ENCODE measurements at regions not wholly inside any gene's neighbourhood (a gene's known extent, or its start where the extent isn't known, plus 50 kb on each side); places are given as distances from the start of the nearest gene placed in this dataset.

GRCh38 chr12:115419145-115419646, 735.2 kb upstream of the TBX3 start:
- no peak for DNase-seq

- DNase-seq: no peak
These were observed 733.6 kb upstream of the TBX3 start for GRCh38 chr12:115417610-115418009.

- DNase-seq: no peak
These were observed 732.9 kb upstream of the TBX3 start for GRCh38 chr12:115416869-115417268.

GRCh38 chr12:115413626-115414025, 729.7 kb upstream of the TBX3 start:
- DNase-seq: no peak

GRCh38 chr12:115412831-115413230, 728.9 kb upstream of the TBX3 start:
- DNase-seq: no peak

GRCh38 chr12:115411121-115411520, 727.1 kb upstream of the TBX3 start:
- DNase-seq: no peak

GRCh38 chr12:115408642-115409041, 724.7 kb upstream of the TBX3 start:
- DNase-seq: no peak

- DNase-seq: no peak
These were observed 723.7 kb upstream of the TBX3 start for GRCh38 chr12:115407723-115408122.

GRCh38 chr12:115407036-115407435, 723.1 kb upstream of the TBX3 start:
- DNase-seq: no peak

- DNase-seq: no peak
These were observed 721.5 kb upstream of the TBX3 start for GRCh38 chr12:115405471-115405860.

GRCh38 chr12:115404761-115405470, 720.9 kb upstream of the TBX3 start:
- no peak for DNase-seq

- DNase-seq: no peak
These were observed 719.7 kb upstream of the TBX3 start for GRCh38 chr12:115403689-115404088.

- no peak for DNase-seq
These were observed 719.3 kb upstream of the TBX3 start for GRCh38 chr12:115403253-115403652.

GRCh38 chr12:115402443-115403180, 718.6 kb upstream of the TBX3 start:
- DNase-seq: no peak

GRCh38 chr12:115401761-115402160, 717.8 kb upstream of the TBX3 start:
- DNase-seq: no peak

- DNase-seq: no peak
These were observed 716.0 kb upstream of the TBX3 start for GRCh38 chr12:115400011-115400410.

GRCh38 chr12:115398311-115398781, 714.4 kb upstream of the TBX3 start:
- DNase-seq: no peak

- no peak for DNase-seq
These were observed 712.6 kb upstream of the TBX3 start for GRCh38 chr12:115396567-115396966.

GRCh38 chr12:115394496-115395220, 710.7 kb upstream of the TBX3 start:
- DNase-seq: no peak

GRCh38 chr12:115388139-115388538, 704.2 kb upstream of the TBX3 start:
- DNase-seq: no peak

- DNase-seq: no peak
These were observed 703.5 kb upstream of the TBX3 start for GRCh38 chr12:115387467-115387901.

GRCh38 chr12:115386946-115387345, 703.0 kb upstream of the TBX3 start:
- DNase-seq: no peak

GRCh38 chr12:115385141-115385540, 701.2 kb upstream of the TBX3 start:
- no peak for DNase-seq

Measured in midbrain (tissue), 1 donor.